ENCODE measurements at regions not wholly inside any gene's neighbourhood (a gene's known extent, or its start where the extent isn't known, plus 50 kb on each side); places are given as distances from the start of the nearest gene placed in this dataset.

DNA sequence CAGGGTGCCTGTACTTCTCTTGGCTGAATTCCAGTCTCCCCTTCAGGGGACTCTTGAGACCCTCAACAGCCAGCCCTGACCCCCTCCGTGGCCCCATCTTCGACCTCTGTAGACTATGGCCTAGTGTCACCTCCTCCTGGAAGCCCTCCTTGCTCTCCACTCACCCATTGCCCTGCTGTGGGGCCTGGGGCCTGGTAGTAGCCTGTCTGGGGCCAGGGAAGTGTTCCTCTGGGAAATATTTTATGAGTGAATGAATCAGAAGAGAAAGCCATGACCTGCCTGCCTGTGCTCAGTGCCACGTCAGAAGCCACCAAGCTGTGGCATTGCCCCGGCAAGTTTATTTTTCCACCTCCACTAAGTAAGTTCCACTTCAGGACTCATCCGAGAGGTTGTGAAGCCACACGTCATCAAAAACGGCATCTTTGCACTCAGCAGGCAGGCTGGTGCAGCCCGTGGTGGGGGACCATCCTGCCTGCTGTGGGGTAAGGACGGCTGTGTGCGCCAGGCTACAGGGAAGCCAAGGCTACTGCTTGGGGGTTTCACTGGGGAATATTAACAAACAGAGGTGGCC, 59.6 kb upstream of the PPARA start:
- DNase-seq (ENCODE audit: low spot score): no peak

DNA sequence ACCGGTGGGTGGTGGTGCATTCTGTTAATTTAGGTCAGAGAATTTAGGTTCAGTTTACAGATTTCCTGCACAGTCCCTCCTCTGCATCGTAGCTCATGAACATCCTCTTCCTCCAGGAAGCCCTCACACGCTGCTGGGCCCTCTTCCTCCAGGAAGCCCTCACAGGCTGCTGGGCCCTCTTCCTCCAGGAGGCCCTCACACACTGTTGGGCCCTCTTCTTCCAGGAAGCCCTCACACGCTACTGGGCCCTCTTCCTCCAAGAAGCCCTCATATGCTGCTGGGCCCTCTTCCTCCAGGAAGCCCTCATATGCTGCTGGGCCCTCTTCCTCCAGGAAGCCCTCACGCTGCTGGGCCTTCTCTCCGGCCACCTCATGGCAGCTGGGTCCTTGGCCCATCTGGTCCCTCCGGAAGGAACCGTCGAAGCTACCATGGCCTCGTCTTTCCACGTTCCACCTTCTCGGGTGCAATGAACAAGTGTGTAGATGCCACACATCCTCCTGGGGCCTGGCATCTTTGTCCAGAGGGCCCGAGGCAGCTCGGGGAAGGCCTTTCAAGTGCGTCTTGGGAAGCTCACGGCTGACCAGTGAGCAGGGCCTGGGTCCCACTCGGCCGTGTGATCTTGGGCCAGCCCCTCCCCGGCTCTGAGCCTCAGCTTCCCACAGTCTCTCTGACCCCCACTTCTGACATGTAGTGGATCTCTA, 58.9 kb upstream of the PPARA start:
- no peak for DNase-seq (ENCODE audit: low spot score)

- DNase-seq (ENCODE audit: low spot score): no peak
These were observed 58.3 kb upstream of the PPARA start for GRCh38 chr22:46092011-46092410.

- DNase-seq (ENCODE audit: low spot score): no peak
These were observed 57.5 kb upstream of the PPARA start for GRCh38 chr22:46092670-46093410.

GRCh38 chr22:46093796-46094195, 56.5 kb upstream of the PPARA start:
- DNase-seq (ENCODE audit: low spot score): no peak

- DNase-seq (ENCODE audit: low spot score): no peak
These were observed 55.6 kb upstream of the PPARA start for GRCh38 chr22:46094676-46095075.

GRCh38 chr22:46096051-46096450, 54.3 kb upstream of the PPARA start:
- no peak for DNase-seq (ENCODE audit: low spot score)

DNA sequence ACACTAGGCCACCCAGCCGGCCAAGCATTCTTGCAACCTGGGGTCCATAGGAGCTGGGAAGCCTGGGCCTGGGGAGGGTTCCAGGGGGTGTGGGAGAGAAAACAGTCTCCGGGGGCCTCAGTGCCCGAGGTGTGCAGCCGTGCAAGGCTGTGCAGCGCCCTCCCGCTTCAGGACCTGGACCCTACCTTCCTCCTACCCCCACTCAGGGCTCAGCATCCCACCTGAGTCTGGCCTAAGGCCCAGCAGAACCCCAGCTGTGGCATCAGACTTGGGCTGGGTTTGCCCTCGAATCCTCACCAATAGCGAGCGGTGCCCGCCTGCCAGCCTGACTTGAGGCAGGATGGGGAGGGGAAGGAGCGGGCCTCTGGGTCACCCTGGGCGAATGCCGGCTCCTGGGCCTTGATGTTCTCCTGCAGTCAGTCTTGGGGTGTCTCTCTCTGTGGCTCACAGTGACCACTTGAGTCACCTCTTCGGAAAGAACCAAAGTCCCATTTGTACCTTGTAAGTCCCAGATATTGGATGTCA, 53.6 kb upstream of the PPARA start:
- no peak for DNase-seq (ENCODE audit: low spot score)

DNA sequence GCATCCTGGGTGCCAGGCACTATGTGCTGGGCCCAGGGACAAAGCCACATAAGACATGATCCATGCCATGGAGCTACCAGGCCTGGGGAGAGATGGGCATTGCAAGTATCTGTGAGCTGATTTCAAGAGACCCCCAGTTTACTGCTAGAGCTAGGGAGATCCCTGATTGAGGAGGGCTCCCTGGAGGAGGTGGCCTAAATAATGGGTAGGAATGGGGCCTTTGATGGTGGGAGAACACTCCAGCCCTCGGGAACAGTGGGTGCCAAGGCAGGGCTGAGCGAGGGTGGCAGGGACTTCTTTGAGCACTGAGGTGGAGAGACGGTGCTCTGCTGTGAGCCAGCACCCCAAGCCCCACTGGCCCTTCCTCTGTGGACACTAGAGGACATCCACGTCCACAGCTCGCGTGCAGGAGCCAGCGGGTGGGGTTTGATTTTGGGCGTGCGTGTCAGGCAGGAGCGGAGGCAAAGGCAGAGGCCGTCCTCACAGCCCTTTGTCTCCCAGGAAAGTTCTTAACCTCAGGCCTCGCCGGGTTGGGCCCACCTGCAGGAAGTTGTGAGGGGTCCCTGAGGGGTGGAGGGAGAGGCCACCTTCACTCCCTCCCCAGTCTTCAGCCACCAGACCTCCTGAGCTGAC, 52.9 kb upstream of the PPARA start:
- DNase-seq (ENCODE audit: low spot score): no peak

GRCh38 chr22:46098525-46099475, 51.5 kb upstream of the PPARA start:
- no peak for DNase-seq (ENCODE audit: low spot score)

DNA sequence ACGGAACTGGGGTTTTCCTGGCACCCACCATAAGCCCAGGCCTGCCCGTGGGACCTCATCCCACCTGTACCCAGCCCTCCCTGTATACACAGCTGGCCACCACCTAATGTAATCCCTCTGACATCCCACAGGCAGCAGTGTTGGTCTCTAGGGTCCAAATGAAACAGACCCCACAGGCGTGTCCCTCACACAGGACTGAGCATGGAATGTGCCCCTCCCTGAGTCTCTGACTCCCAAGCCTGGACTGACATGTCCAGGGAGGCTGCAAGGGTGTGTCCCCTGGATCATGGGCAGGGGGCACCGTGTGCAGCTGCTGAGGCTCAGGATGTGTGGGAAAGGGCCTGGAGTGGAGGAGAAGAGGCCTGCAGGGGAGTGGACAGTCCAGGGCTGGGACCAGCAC, 50.6 kb upstream of the PPARA start:
- DNase-seq (ENCODE audit: low spot score): no peak

GRCh38 chr22:46100401-46101105, 49.8 kb upstream of the PPARA start:
- DNase-seq (ENCODE audit: low spot score): no peak

All from putamen (tissue), 1 donor.